Breast epithelium (tissue), 4 donors: ENCODE measurements at regions not wholly inside any gene's neighbourhood (a gene's known extent, or its start where the extent isn't known, plus 50 kb on each side); places are given as distances from the start of the nearest gene placed in this dataset.

Experiments used
- DNase-seq, 2 donors: peaks; one replicate each; pipeline ENCODE4 v3.0.0-alpha.2; 2019; ENCODE audit warnings: low spot score in 2 of 2
- H3K27ac ChIP-seq, 2 donors: fragments of 200-600 bp; sonication (generic) in 1 of 2; one replicate each; pipeline ENCODE4 v1.5.1; 2016 to 2019; ENCODE audit warnings: mild to moderate bottlenecking in 1 of 2
- H3K27me3 ChIP-seq, 2 donors: fragments of 200-600 bp; sonication (generic) in 1 of 2; one replicate each; pipeline versions ENCODE4 v1.5.1 to v1.6.0; 2017 to 2019; ENCODE audit warnings: control low read depth in 1 of 2, mild to moderate bottlenecking in 1 of 2
- H3K36me3 ChIP-seq: fragments of 200-600 bp; one replicate; pipeline ENCODE4 v1.5.1; 2019
- H3K4me1 ChIP-seq, 2 donors: fragments of 200-600 bp; sonication (generic); one replicate each; pipeline ENCODE4 v1.5.1; 2016 to 2019; ENCODE audit warnings: control low read depth in 1 of 2
- H3K4me3 ChIP-seq, 3 donors: fragments of 200-600 bp; sonication (generic); 1 replicate in 2 of 3; 2 replicates in 1 of 3; pipeline ENCODE4 v1.5.1; 2016 to 2019; ENCODE audit warnings: mild to moderate bottlenecking in 3 of 3, moderate library complexity in 2 of 3
- H3K9me3 ChIP-seq, 2 donors: fragments of 200-600 bp; sonication (generic) in 1 of 2; one replicate each; pipeline ENCODE4 v1.5.1; 2016 to 2019; ENCODE audit warnings: control low read depth in 1 of 2
- CTCF ChIP-seq, 3 donors: fragments of 450-650 bp; IDR thresholded peaks; one replicate each; pipeline ENCODE4 v1.5.1; 2016 to 2017; ENCODE audit warnings: antibody characterized with exemption in 3 of 3, mild to moderate bottlenecking in 3 of 3, moderate library complexity in 3 of 3
- POLR2A ChIP-seq: fragments of 450-650 bp; IDR thresholded peaks from one replicate; pipeline ENCODE4 v1.6.1; 2016; ENCODE audit warnings: antibody characterized with exemption, mild to moderate bottlenecking, moderate library complexity
- POLR2AphosphoS5 ChIP-seq, 3 donors: sonication (generic); formaldehyde crosslinking; IDR thresholded peaks; one replicate each; pipeline ENCODE4 v1.6.1; 2017; ENCODE audit warnings: antibody characterized with exemption in 3 of 3
- intact Hi-C: fragments of 100-400 bp; cut with DNase I; formaldehyde crosslinking; loops from one replicate; pipeline ENCODE4 v1.15.1; 2023; ENCODE audit warnings: low total_unique reads

- no peaks in the 10 kb centered on the region for H3K4me1 ChIP-seq
- no peak overlapping the region for H3K4me3 ChIP-seq
- no peak for TF ChIP-seq POLR2AphosphoS5 (IDR thresholded peaks at IDR 0.05)
- TF ChIP-seq POLR2A: no peak
- no peak for TF ChIP-seq CTCF (IDR thresholded peaks at IDR 0.05)
- DNase-seq: no peak
- H3K36me3 ChIP-seq: no peaks in the 10 kb centered on the region
- no peaks in the 10 kb centered on the region for H3K27me3 ChIP-seq
- intact Hi-C loops: no loop called here
- no peak overlapping the region for H3K27ac ChIP-seq
- no peaks in the 10 kb centered on the region for H3K9me3 ChIP-seq
Observed at GRCh38 chr16:82425661-82426060, 201.1 kb upstream of the CDH13 start.

DNA sequence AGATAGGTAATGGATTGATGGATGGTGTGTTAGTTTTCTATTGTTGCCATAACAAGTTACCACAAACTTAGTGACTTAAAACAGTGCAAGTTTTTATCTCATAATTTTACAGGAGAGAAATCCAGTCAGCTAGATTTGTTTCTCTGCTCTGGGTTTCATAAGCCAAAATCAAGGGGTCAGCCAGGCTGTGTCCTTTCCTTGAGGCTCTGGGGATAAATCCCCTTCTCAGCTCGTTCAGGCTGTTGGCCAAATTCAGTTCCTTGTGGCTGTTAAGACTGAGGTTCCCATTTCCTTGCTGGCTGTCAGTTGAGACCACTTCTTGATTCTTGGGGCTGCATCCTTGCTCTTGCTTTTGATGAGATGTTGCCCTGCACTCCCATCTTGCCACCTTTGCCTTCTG, 204.9 kb upstream of the CDH13 start:
- TF ChIP-seq POLR2AphosphoS5 (IDR thresholded peaks at IDR 0.05) (no peak), POLR2A (no peak), CTCF (IDR thresholded peaks at IDR 0.05) (no peak)
- Histone ChIP-seq H3K4me1 (no peaks in the 10 kb centered on the region), H3K9me3 (no peaks in the 10 kb centered on the region), H3K27ac (no peak overlapping the region), H3K4me3 (no peak overlapping the region), H3K27me3 (no peaks in the 10 kb centered on the region), H3K36me3 (no peaks in the 10 kb centered on the region)
- DNase-seq: no peak
- intact Hi-C loops: no loop called here

DNA sequence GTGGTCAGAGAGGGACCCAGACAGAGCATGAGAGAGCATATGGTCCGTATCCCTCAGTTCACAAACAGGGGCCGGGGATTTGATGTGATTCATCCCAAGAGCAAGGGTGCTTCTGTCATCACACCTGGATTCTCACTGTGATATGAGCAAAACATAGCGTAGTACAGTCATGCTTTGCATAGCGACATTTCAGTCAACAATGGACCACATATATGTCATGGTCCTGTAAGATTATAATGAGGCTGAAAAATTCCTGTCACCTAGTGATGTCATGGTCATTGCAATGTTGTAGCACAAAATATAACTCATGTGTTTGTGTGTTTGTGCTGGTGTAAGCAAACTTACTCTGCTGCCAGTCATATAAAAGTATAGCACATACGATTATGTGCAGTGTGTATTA, 207.4 kb upstream of the CDH13 start:
- H3K36me3 ChIP-seq: no peaks in the 10 kb centered on the region
- TF ChIP-seq CTCF (IDR thresholded peaks at IDR 0.05) (no peak), POLR2A (no peak), POLR2AphosphoS5 (IDR thresholded peaks at IDR 0.05) (no peak)
- no peaks in the 10 kb centered on the region for H3K27me3 ChIP-seq
- no peaks in the 10 kb centered on the region for H3K4me1 ChIP-seq
- intact Hi-C loops: no loop called here
- no peaks in the 10 kb centered on the region for H3K9me3 ChIP-seq
- no peak for DNase-seq
- H3K27ac ChIP-seq: no peak overlapping the region
- H3K4me3 ChIP-seq: no peak overlapping the region

GRCh38 chr16:82414476-82414875, 212.3 kb upstream of the CDH13 start:
- no peak overlapping the region for H3K27ac ChIP-seq
- H3K4me1 ChIP-seq: no peaks in the 10 kb centered on the region
- no peak for TF ChIP-seq POLR2AphosphoS5 (IDR thresholded peaks at IDR 0.05)
- TF ChIP-seq CTCF (IDR thresholded peaks at IDR 0.05): no peak
- TF ChIP-seq POLR2A: no peak
- no peak for DNase-seq
- no peaks in the 10 kb centered on the region for H3K27me3 ChIP-seq
- intact Hi-C loops: no loop called here
- H3K9me3 ChIP-seq: no peaks in the 10 kb centered on the region
- no peak overlapping the region for H3K4me3 ChIP-seq
- H3K36me3 ChIP-seq: no peaks in the 10 kb centered on the region

- Histone ChIP-seq H3K27ac (no peak overlapping the region), H3K36me3 (no peaks in the 10 kb centered on the region), H3K9me3 (no peaks in the 10 kb centered on the region), H3K27me3 (no peaks in the 10 kb centered on the region), H3K4me1 (no peaks in the 10 kb centered on the region), H3K4me3 (no peak overlapping the region)
- no peak for DNase-seq
- intact Hi-C loops: no loop called here
- no peak for TF ChIP-seq CTCF (IDR thresholded peaks at IDR 0.05)
- no peak for TF ChIP-seq POLR2A
- TF ChIP-seq POLR2AphosphoS5 (IDR thresholded peaks at IDR 0.05): no peak
Observed at GRCh38 chr16:82412770-82413169, 214.0 kb upstream of the CDH13 start.
